OCI-LY1 (cell line): ENCODE measurements at regions not wholly inside any gene's neighbourhood (a gene's known extent, or its start where the extent isn't known, plus 50 kb on each side); places are given as distances from the start of the nearest gene placed in this dataset.

Source experiments
- CTCF ChIP-seq: fragments of 200-600 bp; sonication (generic), shearing (Covaris generic); IDR thresholded peaks from 2 replicates; pipeline ENCODE4 v1.5.1; 2017; ENCODE audit warnings: mild to moderate bottlenecking, antibody characterized with exemption, low read length, moderate library complexity, mixed read lengths
- EZH2 ChIP-seq: fragments of 200-600 bp; sonication (generic), shearing (Covaris generic); IDR thresholded peaks from 2 replicates; pipeline ENCODE4 v1.8.0; 2017; ENCODE audit warnings: borderline replicate concordance, mixed run types, mild to moderate bottlenecking, antibody characterized with exemption, low read length, moderate library complexity, mixed read lengths

DNA sequence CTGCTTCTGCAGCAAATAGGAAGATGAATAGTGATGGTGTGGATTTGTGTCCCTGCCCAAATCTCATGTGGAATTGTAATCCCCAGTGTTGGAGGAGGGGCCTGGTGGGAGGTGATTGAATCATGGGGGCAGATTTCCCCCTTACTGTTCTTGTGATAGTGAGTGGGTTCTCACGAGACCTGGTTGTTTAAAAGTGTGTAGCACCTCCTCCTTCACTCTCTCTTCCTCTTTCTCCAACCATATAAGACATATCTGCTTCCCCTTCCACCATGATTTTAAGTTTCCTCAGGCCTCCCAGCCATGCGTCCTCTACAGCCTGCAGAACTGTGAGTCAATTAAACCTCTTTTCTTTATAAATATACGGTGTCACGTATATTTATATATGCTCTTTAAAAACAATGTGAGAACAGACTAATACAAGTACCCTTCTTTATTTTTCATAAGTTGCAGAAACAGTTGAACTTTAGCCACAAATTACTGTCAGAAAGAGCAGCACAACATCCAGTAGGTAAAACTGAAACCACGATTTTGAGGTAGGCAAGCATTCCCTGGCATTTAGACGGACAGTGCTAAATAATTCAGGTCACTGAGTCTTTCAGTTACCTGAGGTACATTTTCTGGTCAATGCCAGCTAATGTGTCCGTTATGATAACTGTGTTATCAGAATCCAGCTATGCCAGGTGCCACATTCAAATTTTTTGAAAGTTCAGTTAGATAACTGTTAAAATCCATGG is 79.3 kb upstream of the SPEF2 start:
- TF ChIP-seq EZH2 (no peak), CTCF (no peak)
